ENCODE measurements at regions not wholly inside any gene's neighbourhood (a gene's known extent, or its start where the extent isn't known, plus 50 kb on each side); places are given as distances from the start of the nearest gene placed in this dataset.

DNA sequence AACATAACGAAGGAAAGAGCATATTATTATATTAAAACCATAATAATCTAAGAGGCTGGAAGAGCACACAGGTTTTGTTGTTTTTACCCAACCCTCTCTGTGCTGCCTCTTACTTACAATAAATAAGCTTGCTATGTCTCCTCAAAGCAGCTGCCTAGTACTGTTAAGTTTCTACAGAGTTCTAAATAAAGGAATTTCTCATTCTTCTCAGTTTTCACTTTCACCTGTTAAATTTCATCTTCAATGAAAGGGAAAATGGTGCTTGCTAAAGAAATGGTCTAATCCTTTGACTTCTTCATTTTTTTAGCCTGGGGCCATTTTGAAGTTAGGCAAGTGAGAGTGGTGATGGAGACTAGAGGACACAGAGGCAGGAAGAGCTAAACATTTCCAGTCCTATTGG is 396.1 kb downstream of the MAN2A1 start:
- DNase-seq = no peak

DNA sequence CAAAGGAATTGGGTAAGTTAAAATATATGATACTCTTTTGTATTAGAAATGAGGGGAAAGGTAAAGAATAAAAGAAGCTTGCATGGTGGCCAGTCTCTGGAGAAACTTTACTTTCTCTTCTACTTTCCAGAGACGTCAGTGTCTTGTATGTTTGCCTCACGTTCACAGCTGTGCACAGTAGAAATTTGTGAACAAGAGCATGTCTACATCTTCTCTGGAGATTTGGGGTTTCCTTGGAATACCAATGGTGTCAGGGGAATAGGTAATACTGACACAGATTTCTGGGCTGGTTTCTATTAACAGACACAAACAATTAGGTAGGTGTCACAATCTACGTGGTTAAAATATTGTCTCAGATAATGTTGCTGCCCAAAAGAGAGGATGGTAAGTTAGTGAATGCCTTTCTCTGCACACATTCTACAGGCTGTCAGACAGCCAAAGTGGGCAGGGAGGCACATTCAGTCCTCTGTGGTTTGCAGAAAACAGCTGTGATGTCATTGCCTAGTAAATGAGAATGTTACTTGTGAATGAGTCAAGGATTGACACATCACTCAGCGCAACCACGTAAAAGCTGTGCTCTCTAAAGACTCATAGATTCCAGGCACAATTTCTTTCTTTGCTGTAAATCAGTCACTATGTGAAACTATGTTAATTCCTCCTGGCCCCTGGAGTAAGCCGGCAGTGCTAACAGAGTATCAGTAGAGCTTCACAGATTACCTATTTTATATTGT is 397.1 kb downstream of the MAN2A1 start:
- no peak for DNase-seq

DNA sequence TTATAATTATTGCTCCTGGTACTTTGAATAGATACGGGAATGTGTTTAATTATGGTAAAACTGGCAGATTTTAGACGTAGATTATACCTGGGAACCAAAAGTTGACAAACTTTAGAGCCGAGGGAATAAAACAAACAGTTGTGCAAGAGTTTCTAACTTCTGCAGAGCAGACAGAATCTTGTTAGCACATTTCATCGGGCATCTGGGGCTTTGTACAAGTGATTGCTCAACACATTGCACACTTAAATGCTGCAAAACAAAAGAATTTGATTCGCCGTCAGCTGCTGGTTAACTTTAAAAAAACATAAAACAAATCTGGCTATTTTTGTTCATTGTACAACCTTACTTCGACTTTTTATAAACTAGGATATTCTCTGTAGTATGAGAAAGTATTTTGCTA is 398.1 kb downstream of the MAN2A1 start:
- DNase-seq = no peak

DNA sequence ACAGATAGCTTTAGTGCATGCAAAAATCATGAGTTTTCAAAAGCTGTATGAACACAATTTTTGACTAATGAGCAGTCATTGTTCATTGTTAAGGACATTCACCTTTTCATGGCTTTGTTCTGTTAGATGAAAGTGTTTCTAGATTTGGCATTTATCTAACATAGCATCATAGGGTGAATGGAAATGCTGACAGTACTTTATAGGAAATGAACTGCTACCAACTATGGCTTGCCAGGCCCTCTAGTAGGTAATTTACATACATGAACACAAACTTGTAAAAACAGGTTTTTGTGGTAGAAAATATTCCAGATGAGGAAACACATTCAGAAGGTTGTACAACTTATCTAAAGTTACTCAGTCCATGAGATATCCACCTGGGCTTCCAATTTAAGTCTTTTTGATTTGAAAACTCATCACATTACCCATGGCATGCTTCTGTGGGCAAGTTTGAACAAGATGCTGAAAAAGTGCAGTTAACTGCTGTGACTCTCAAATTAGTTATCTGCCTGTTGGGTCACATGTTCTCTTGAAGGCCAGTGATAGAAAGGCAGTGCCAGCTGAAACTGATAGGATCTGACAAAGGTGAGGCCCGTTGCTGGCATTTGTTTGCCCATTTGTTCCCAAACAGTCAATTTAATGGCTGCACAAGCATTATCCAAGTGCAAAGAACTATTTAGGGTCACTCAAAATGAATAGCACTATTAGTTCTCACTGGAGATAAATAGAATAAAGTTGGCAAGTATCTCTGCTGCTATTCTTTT is 399.1 kb downstream of the MAN2A1 start:
- DNase-seq = no peak

DNA sequence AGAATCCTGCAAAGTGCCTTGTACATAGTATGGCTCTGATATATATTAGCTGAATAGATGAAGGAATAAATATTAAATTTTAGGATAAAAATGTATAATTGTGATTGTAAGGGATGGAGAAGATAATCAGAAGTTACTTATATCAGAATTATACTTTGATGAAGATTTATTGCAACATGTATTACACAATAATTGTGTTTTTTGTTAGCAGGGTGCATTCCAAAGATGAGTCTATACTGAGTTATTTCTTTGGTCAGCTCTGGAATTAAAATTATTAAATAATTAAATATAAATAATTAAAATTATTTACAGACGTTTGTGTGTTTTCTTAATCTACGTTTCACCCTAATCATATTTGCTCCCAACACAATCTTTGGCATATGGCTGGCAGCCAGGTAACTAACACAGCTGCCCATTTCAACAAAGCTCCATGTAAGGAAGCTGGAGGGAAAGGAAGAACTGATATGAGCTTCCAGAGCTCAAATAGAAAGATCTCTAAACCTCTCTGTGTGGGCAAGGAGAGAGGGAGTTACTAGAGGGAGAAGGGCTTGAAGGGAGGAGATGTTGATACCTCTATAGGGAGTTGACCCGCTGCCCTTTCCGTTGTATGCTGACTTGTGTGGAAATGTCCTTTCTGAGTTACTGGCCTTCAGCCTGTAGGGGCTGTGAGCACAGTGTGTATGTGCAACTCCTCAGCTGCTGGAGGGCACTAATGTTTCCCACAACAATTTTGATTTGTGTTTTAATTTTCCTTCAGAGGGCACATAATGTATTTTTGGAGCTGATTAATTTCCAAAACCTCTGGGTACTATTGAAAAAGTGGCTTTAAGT is 403.4 kb downstream of the MAN2A1 start:
- DNase-seq = no peak

DNA sequence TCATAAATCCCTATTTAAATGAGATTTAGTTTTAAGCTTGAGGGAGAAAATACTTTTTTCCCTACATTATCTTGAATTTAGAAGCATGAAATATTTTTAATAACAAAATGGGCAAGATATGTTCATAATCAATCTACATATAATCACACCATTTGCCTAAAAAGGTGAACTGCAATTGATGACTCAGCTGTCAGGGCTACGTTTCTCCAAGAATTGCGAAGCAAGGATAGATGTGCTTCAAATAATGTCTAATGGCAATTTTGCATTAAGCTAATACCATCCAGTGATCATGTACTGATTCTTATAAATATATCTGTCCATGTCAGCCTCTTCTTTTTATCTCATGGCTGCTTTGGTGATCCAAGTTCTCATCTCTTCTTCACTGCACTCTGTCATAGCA is 404.4 kb downstream of the MAN2A1 start:
- no peak for DNase-seq

DNA sequence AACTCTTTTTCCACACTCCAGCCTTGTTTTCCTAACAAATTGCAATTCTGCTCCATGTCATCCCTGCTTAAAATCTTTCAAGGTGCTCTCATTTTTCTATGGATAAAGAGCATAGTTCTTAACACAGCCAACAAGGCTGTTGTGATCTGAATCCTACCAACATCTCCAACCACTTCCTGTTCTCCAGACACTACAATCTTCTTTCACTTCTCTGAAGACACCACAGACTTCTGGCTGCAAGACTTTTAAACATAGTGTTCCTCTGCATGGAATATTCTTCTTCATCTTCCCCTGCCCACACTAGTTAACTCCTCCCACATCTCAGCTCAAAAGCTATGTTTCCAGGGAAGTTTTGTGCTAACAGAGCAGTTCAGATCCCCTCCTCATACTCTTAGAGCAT is 404.8 kb downstream of the MAN2A1 start:
- DNase-seq = no peak

DNA sequence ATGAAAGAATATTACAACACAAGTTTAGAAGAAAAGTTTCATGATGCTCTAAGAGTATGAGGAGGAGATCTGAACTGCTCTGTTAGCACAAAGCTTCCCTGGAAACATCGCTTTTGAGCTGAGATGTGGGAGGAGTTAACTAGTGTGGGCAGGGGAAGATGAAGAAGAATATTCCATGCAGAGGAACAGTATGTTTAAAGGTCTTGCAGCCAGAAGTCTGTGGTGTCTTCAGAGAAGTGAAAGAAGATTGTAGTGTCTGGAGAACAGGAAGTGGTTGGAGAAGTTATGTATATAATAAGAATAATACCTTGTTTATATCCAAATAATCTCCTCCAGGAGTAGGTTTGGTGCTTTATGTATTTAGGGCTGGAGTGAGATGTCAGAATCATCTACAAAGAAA is 406.7 kb downstream of the MAN2A1 start:
- DNase-seq = no peak

DNA sequence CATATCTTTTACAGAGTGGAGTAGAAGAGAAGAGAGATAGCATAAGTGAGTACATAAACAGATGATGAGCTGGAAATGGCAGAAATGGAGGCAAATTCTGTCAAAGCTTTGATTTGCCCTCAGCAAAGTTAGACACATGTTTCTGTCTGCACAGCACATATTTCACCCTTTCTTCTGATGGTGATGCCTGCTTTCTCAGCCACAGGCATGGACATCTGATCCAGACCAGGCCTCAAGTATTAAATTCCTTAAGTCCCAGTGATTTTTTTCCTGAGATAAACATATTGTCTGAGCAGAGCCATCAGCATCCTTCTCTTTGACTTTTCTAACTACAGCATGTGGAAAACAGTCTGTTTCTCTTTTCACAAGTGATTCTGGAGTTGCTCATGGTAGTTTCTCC is 409.8 kb downstream of the MAN2A1 start:
- no peak for DNase-seq

DNA sequence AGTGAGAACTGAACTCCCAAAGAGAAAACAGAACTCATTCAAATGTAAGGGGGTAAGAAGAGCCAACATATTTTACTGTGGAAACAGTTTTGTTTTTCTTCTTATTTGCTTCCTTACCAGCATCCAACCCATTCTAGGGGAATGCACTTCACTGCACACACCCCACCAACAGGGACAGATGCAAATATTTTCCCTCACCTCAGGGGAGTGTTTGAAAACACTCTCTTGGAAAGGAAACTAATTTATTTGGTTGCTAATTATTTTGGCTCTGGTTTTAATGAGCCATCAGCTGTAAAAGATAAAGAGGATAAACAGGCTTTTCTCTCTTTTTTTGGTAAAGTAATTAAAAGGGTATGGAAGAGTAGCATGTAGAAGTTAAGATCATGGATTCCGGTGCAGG is 413.4 kb downstream of the MAN2A1 start:
- DNase-seq = no peak

DNA sequence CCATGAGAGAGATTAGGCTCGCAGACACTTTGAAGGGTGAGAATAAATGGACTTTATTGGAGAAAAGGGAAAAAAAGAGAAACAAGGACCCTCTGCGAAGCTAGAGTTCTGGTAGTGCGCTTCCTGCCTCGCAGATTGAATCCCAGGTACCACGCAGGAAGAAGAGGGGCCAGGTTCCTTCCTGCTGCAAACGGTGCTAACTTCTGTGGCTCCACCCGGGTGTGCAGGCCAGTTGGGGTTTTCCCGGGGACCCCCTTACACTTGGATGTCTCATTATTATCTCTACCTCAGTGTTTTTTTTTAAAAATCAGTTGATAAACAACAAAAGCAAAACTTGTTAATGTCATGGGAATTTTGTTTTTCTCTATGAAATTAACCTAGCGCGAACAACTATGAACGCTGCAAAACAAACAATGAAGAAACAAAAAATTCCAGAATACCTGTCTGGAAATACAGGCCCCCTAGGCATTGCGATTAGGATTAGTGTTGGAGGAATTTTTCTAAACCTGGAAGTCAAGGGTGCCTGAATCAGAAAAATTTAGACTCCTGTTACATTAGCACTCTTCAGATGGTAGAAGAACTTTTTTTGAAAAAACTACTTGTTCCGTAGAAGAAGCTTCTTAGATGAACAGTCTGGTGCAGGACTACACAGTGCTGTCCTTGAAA is 414.5 kb downstream of the MAN2A1 start:
- no peak for DNase-seq

DNA sequence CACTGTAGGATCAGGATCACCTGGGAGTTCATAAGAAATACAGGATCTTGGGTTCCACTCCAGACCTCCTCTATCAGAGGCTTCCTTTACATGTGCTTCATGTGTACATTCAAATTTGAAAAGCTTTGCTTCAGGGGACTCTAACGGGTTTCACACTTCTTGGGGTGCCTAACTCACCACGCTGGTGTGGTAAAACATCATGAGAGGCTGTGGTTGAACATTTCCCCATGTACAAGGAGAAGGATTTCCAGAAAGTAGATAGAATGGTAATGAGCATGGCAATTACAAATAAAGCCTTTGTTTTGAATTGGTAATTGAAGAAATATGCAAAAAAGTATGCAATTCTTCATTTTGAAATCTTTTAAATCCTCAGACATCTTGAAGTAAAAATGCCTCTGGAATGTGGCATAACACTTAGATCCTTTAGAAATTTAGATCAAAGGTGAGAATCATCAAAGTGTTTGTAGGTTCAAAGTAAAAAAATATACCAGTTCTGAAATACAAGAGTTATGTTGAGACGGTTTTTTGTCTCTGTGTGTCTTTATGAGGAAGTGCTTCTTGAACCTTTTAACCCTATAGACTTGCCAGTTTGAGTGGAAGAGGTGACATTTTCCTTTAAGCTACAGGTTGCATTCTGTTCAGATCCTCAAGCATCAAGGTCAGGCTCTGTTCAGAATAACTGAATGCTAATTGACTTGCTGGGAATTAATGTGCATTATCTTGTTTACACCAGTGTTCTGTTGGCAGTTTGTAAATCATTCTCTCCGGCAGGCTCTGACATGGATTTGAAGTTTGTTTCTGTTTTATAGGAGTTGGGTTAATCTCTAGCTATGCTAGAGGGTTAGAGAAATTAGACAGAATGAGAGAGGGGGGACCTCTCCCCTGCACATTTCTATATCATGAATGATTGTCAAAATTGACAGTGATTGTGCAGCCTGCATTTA is 415.3 kb downstream of the MAN2A1 start:
- no peak for DNase-seq

DNA sequence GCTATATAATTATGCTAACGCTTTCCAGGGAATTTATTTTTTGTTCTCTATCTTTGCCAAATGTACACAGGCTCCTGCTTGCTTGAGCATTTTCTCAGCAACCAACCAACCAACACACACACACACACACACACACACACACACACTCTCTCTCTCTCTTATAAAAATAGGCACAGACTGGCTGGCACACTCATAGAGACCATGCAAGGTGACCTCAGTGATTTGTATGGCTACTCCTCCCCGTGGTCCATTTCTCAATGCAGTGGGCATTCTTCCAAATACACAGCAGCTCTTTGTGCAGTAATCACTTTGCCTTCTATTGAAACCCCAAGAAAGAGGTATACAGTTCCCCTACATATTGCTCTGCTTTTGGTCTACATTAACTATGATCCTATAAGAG is 416.0 kb downstream of the MAN2A1 start:
- DNase-seq = no peak

DNA sequence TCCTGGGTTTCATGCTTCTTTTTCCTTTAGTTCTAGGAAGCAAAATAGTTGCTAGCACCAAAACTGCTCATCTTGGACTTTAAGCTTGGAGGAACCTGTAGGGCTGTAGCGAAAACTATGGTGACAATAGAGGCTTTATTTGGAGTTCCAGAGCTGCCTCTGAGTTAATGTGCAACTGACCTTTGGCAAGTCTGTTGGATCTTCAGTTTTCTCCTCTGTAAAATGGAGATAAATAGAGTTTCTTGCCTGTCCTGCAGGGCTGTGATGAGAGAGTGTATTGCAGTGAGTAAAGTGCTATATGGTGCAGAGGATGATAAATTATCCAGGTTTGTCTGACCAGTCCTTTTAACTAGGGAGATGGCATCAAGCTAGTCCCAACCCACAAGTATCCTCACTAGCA is 417.0 kb downstream of the MAN2A1 start:
- DNase-seq = no peak

DNA sequence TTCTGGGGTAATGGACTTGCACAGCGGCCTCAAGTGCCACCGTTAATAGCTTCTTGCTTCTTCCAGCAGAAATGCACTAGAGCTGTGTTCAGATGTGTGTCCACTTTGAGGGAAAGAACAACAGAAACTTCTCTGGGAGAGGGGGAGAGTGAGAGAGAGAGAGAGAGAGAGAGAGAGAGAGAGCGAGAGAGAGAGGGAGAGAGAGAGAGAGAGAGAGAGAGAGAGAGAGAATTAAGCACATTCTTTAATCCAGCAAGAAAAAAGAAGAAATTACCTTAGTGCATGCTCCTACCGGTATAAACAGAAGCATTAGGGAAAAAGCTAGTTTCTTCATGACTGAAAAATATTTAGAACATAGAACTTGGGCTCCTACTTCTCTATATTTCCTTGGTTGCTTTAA is 418.8 kb downstream of the MAN2A1 start:
- no peak for DNase-seq

DNA sequence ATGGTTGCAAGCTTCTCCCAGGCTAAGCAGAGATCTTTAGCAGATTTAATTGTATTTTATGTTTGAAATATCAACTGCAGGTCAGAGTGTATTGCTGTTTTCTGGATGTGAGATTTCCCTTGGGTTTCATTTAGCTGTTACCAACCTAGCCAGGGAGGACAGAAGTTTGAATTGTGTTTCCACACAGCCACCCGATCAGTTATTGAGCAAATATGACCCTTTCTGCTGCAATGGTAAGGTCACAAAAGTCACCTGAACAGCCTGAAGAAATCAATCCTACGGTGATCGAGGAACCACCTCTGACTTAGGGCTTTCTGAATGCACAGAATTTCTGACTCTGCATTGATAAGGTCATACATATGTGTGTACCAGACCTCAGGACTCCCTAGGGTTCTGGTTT is 419.9 kb downstream of the MAN2A1 start:
- no peak for DNase-seq

DNA sequence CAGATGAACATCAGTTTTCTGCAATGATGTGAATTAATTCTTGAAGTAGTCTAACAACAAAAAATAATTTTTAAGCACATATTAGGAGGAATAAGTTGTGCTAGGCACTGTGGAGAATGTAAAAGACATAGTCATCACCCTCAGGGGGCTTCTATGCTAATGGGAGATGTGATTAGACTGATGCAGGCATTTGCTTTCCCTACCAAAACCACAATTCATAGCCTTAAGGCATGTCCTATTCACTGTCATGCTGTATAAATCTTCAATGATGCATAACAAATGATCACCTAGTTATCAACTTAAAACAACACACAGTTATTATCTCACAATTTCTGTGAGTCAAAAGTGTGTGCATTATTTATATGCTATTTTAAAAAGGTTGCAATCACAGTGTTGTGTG is 422.6 kb downstream of the MAN2A1 start:
- no peak for DNase-seq

DNA sequence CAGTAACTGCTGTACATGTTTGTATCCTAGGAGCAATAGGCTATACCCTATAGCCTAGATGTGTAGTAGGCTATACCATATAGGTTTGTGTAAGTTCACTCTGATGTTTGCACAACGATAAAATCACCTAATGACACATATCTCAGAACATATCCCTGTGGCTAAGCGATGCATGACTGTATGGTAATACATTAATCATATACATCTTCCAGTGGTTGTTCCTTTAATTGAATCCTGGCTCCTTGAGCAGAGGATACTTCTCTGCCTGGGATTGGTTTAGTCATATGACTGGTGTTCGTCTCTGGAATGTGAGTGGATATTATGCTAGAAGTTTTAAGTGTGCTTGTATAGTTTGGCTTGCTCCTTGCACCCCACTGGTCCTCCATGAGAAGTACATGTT is 425.8 kb downstream of the MAN2A1 start:
- no peak for DNase-seq

DNA sequence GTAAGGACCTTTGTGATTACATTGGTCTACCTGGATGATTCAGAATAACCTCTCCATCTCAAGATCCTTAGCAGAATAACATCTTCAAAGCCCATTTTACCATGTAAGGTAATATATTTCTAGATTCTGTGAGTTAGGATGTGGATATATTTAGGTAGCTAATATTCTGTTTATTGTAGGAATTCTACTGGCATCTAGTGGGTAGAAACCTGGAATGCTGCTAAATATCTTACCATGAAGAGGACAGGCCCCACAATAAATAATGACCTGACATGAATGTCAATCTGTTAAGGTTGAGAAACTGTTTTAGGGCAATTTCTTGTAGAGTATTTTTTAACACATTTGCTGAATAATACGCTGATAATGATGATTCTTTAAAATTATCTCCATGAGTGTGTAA is 426.8 kb downstream of the MAN2A1 start:
- DNase-seq = no peak

DNA sequence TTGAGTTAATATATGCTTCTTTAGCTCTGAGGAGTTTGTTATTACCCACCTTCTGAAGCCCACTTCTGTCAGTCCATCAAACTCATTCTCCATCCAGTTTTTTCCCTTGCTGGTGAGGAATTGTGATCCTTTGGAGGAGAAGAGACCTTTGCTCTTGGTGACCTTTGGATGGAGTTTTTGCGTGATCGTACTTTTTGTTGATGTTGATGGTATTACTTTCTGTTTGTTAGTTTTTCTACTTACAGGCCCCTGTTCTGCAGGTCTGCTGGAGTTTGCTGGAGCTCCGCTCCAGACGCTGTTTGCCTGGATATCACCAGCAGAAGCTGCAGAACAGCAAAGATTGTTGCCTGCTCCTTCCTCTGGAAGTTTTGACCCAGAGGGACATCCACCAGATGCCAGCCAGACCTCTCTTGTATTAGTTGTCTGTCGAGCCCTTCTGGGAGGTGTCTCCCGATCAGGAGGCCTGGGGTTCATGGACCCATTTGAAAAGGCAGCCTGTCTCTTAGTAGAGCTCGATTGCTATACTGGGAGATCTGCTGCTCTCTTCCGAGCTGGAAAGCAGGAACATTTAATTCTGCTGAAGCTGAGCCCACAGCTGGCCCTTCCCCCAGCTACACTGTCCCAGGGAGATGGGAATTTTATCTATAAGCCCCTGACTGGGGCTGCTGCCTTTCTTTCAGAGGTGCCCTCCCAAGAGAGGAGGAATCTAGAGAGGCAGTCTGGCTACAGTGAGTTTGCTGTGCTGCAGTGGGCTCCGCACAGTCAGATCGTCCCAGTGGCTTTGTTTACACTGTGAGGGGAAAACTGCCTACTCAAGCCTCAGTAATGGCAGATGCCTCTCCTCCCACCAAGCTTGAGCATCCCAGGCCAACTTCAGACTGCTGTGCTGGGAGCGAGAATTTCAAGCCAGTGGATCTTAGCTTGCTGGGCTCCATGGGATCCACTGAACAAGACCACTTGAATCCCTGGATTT is 445.5 kb downstream of the MAN2A1 start:
- no peak for DNase-seq

DNA sequence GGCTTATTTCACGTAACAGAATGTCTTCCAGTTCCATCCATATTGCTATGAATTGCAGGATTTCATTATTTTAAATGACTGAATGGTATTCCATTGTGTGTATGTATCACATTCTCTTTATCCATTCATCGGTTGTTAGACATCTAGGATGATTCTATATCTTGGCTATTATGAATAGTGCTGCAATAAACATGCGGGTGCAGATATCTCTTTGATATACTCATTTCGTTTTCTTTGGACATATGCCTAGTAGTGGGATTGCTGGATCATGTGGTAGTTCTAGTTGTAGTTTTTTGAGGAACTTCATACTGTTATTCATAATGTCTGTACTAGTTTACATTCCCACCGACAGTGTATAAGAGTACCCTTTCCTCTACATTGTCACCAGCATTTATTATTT is 460.5 kb downstream of the MAN2A1 start:
- DNase-seq = no peak

Measured in DMS53 (cell line).